HepG2 (cell line): ENCODE measurements at regions not wholly inside any gene's neighbourhood (a gene's known extent, or its start where the extent isn't known, plus 50 kb on each side); places are given as distances from the start of the nearest gene placed in this dataset.

ENCODE experiments used
- ATAC-seq: fragments of 200-7000 bp; cut with Tn5 transposase; 3 replicates; pipeline ENCODE4 v1.9.1; 2020; ENCODE audit warnings: mild to moderate bottlenecking, moderate library complexity
- BruUV-seq: library from RNA; stranded (reverse); fragments of 400-500 nt; replicated peaks from 2 replicates; lab custom pipeline; 2021; lab: Mats Ljungman, UMichigan
- CTCF ChIA-PET: fragments of 300-600 bp; formaldehyde crosslinking; extraction: SDS; loops from one replicate; lab custom pipeline; 2021; ENCODE audit warnings: low total read pairs, inconsistent platforms, low intra/inter-chr PET ratio; lab: Yijun Ruan, JAX
- POLR2A ChIA-PET: fragments of 350-600 bp; sonication (Branson Sonifier 250); formaldehyde crosslinking; loops from one replicate; lab custom pipeline; 2020; ENCODE audit warnings: antibody characterized with exemption, inconsistent platforms; lab: Yijun Ruan, JAX
- DNase-seq: peaks from one replicate; pipeline ENCODE4 v3.0.0-alpha.2; 2015; ENCODE audit warnings: low spot score
- FAIRE-seq: peaks from 3 replicates; lab custom pipeline; 2011; peaks lifted over from hg19 to GRCh38; lab: Jason Lieb, UNC
- H2AFZ ChIP-seq: one replicate; pipeline ENCODE4 v1.6.1; 2011; ENCODE audit warnings: low read length, inconsistent platforms
- H3K27ac ChIP-seq: fragments of 300-600 bp; 3 replicates; pipeline ENCODE4 v1.8.0; 2011; ENCODE audit warnings: mixed run types, mild to moderate bottlenecking, mixed read lengths, low read length, inconsistent platforms; ENCODE audit not compliant: insufficient read depth; ENCODE audit errors: extremely low read length
- H3K27me3 ChIP-seq, 2 experiments: fragments of 200-600 bp in 1 of 2; 2 replicates in 1 of 2; 3 replicates in 1 of 2; pipeline versions ENCODE4 v1.6.0 to v1.8.0; 2011; ENCODE audit warnings: low read length in 2 of 2, mild to moderate bottlenecking in 2 of 2, moderate library complexity in 2 of 2, inconsistent platforms in 1 of 2; ENCODE audit not compliant: insufficient read depth in 2 of 2, control insufficient read depth in 1 of 2
- H3K36me3 ChIP-seq, 2 experiments: fragments of 200-600 bp in 1 of 2; replicated peaks in 1 of 2; 2 replicates in 1 of 2; 3 replicates in 1 of 2; pipeline versions ENCODE4 v1.5.1 to v1.8.0; 2011; ENCODE audit warnings: low read length in 2 of 2, inconsistent platforms in 1 of 2; ENCODE audit not compliant: insufficient read depth in 2 of 2, control insufficient read depth in 1 of 2
- H3K4me1 ChIP-seq: 2 replicates; pipeline ENCODE4 v1.5.1; 2012; ENCODE audit warnings: low read length, inconsistent platforms; ENCODE audit not compliant: insufficient read depth
- H3K4me2 ChIP-seq: 2 replicates; pipeline ENCODE4 v1.6.0; 2011; ENCODE audit warnings: low read depth, low read length, inconsistent platforms
- H3K4me3 ChIP-seq, 3 experiments: fragments of 200-600 bp in 1 of 3; sonication (generic), shearing (Covaris generic) in 1 of 3; replicated peaks in 1 of 3; 2 replicates each; pipeline ENCODE4 v1.5.1; 2011 to 2016; ENCODE audit warnings: low read length in 3 of 3, inconsistent platforms in 2 of 3, low read depth in 2 of 3, mild to moderate bottlenecking in 2 of 3, control low read depth in 1 of 3, mixed read lengths in 1 of 3; ENCODE audit not compliant: insufficient read depth in 1 of 3
- H3K79me2 ChIP-seq: one replicate; pipeline ENCODE4 v1.6.1; 2011; ENCODE audit warnings: low read length, inconsistent platforms; ENCODE audit not compliant: insufficient read depth
- H3K9ac ChIP-seq: 2 replicates; pipeline ENCODE4 v1.6.0; 2011; ENCODE audit warnings: mild to moderate bottlenecking, low read depth, low read length, inconsistent platforms; ENCODE audit not compliant: insufficient read depth
- H3K9me3 ChIP-seq: 2 replicates; pipeline ENCODE4 v1.5.1; 2012; ENCODE audit warnings: mild to moderate bottlenecking, low read length
- H4K20me1 ChIP-seq: 2 replicates; pipeline ENCODE4 v1.6.0; 2011; ENCODE audit warnings: inconsistent platforms, mild to moderate bottlenecking, low read length, moderate library complexity; ENCODE audit not compliant: insufficient read depth
- GMEB2 ChIP-seq: IDR thresholded peaks from 2 replicates; pipeline ENCODE4 v1.6.1; 2016; ENCODE audit warnings: missing biosample characterization, missing genetic modification reagents, low read depth
- NFAT5 ChIP-seq: sonication (generic); formaldehyde crosslinking; IDR thresholded peaks from 2 replicates; pipeline ENCODE4 v1.4.0; 2020; ENCODE audit warnings: missing genetic modification reagents
- POLR2G ChIP-seq: fragments of 200-400 bp; formaldehyde crosslinking; IDR thresholded peaks from 2 replicates; pipeline ENCODE4 v1.6.1; 2018; ENCODE audit warnings: mild to moderate bottlenecking, low read depth, low read length, moderate library complexity
- REL ChIP-seq: sonication (generic); formaldehyde crosslinking; conservative IDR thresholded peaks from 2 replicates; pipeline ENCODE4 v1.8.0; 2022; ENCODE audit warnings: mild to moderate bottlenecking, missing genetic modification reagents, moderate library complexity
- ZNF136 ChIP-seq: sonication (generic); formaldehyde crosslinking; IDR thresholded peaks from 2 replicates; pipeline ENCODE4 v1.8.1; 2022; ENCODE audit warnings: low read depth, mild to moderate bottlenecking, moderate library complexity, missing genetic modification reagents
- ZNF274 ChIP-seq: sonication (generic); formaldehyde crosslinking; IDR thresholded peaks from 2 replicates; pipeline ENCODE4 v1.5.1; 2020; ENCODE audit warnings: mild to moderate bottlenecking, missing genetic modification reagents
- WGBS: methylation state at CpG from one replicate; pipeline ENCODE4 v1.1.6; 2017; ENCODE audit warnings: low lambda C conversion rate; 5-methylcytosine and 5-hydroxymethylcytosine counted together
- in situ Hi-C: cut with HindIII; loops from 2 replicates; pipeline ENCODE4 v1.10.0; 2017; ENCODE audit warnings: low pct_unique_long_range_greater_than_20kb; ENCODE audit not compliant: extremely low pct_ligation_motif_present
- intact Hi-C: fragments of 100-400 bp; cut with micrococcal nuclease; formaldehyde crosslinking; loops from one replicate; pipeline ENCODE4 v1.10.0; 2022; ENCODE audit not compliant: unreplicated experiment

- no peak for FAIRE-seq
- 3% methylated on average over 4 of the region's 4 CpGs for WGBS
Measured at GRCh38 chr7:69173341-69173740, 424.9 kb upstream of the AUTS2 start.

More at GRCh38 chr7:69173341-69173740, 424.9 kb upstream of the AUTS2 start:
- Histone ChIP-seq H3K27ac (no peak overlapping the region), H3K4me1 (no peaks in the 10 kb centered on the region), H3K27me3 (no peaks in the 10 kb centered on the region), H3K36me3 (no peaks in the 10 kb centered on the region), H3K4me2 (no peak overlapping the region), H4K20me1 (no peaks in the 10 kb centered on the region), H3K79me2 (no peaks in the 10 kb centered on the region), H3K9me3 (peaks cover 19% of the 10 kb centered on the region; the same call in 1 of the 2 replicates), H3K4me3 (no peak overlapping the region), H3K9ac (no peak overlapping the region), H2AFZ (no peak overlapping the region)
- BruUV-seq, result no TSS peak
- ChIA-PET CTCF (no interaction called here), POLR2A (no interaction called here)
- intact Hi-C loops, result no loop called here
- DNase-seq (no peak), ATAC-seq (no peak)
- in situ Hi-C loops, result no loop called here
- TF ChIP-seq NFAT5 (CRISPR knock-in tag) (no peak), GMEB2 (no peak), POLR2G (no peak), REL (CRISPR knock-in tag) (no peak), ZNF136 (no peak), ZNF274 (no peak)
